Activated CD4-positive, alpha-beta T cell treated with anti-CD3 and anti-CD28 coated beads, Interleukin-2, amount 10 ng/mL, durations not matched to agents 7 days and 5 days (primary cell): ENCODE measurements at regions not wholly inside any gene's neighbourhood (a gene's known extent, or its start where the extent isn't known, plus 50 kb on each side); places are given as distances from the start of the nearest gene placed in this dataset.
A peak's percentile ranks its signal among the peaks of the same experiment; 100 is the strongest.
"Not testable (repeated sequence)": the region's sequence is repeated elsewhere in the genome, so short reads cannot be mapped to it uniquely, and the experiment has no call there.

Source experiments
- CTCF ChIA-PET: fragments of 350-600 bp; sonication (Branson Sonifier 250); formaldehyde crosslinking; loops from one replicate; lab custom pipeline; 2021; ENCODE audit warnings: antibody characterized with exemption; lab: Charles Lee
- POLR2A ChIA-PET: fragments of 350-600 bp; sonication (Branson Sonifier 250); formaldehyde crosslinking; loops from one replicate; lab custom pipeline; 2021; ENCODE audit warnings: antibody characterized with exemption; lab: Charles Lee
- DNase-seq: peaks from one replicate; pipeline ENCODE4 v3.0.0-alpha.2; 2020
- H3K27ac Mint-ChIP-seq: one replicate; pipeline ENCODE4 v1.8.0; 2021; ENCODE audit warnings: mild to moderate bottlenecking, moderate library complexity, mixed read lengths
- H3K27me3 Mint-ChIP-seq: one replicate; pipeline ENCODE4 v1.8.0; 2021; ENCODE audit warnings: mixed read lengths
- H3K36me3 Mint-ChIP-seq: one replicate; pipeline ENCODE4 v1.8.0; 2021; ENCODE audit warnings: low read depth, mixed read lengths
- H3K4me1 Mint-ChIP-seq: one replicate; pipeline ENCODE4 v1.8.0; 2021; ENCODE audit warnings: mixed read lengths
- H3K4me3 Mint-ChIP-seq: one replicate; pipeline ENCODE4 v1.8.0; 2021; ENCODE audit warnings: mild to moderate bottlenecking, moderate library complexity, mixed read lengths
- H3K9me3 Mint-ChIP-seq: one replicate; pipeline ENCODE4 v1.8.0; 2021; ENCODE audit warnings: mixed read lengths

DNA sequence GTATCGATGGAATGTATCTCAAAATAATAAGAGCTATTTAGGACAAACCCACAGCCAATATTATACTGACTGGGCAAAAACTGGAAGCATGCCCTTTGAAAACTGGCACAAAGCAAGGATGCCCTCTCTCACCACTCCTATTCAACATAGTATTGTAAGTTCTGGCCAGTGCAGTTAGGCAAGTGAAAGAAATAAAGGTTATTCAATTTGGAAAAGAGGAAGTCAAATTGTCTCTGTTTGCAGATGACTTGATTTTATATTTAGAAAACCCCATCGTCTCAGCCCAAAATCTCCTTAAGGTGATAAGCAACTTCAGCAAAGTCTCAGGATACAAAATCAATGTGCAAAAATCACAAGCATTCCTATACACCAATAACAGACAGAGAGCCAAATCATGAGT is 77.7 kb upstream of the NAMPT start:
- DNase-seq, POLR2A ChIA-PET, H3K36me3 Mint-ChIP-seq, H3K27ac Mint-ChIP-seq, H3K4me1 Mint-ChIP-seq, CTCF ChIA-PET, H3K4me3 Mint-ChIP-seq: not testable (repeated sequence)
- Mint-ChIP-seq H3K9me3 (peaks cover 11% of the 10 kb centered on the region), H3K27me3 (peaks cover 30% of the 10 kb centered on the region)

DNA sequence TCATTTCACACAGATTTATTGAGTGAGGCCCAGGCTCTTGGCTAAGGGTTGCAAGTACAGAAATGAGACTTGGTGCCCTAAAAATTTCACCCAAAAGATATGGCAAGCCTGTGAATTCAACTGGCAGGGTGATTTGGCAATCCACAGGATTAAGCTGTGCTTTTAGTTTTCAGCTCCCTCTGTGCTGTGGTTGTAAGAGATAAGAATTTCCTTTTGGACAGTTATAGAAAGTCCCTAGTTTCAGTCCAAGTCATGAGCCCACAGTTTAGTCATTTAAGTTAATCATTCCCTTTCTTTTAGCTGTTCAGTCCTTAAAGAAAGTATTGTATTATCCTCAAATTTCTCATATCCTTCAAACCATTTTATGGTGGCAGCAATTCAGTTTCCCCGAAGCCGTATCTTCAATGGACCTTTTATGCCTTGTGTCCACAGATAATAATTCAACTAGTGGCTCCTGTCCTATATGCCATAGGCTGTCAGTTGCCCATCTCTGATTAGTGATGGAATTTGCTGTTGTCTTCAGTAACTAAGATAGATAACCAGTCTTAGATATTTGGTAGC is 73.4 kb upstream of the NAMPT start:
- Mint-ChIP-seq H3K27me3 (peaks cover 46% of the 10 kb centered on the region), H3K36me3 (no peaks in the 10 kb centered on the region), H3K4me3 (no peak overlapping the region), H3K4me1 (no peaks in the 10 kb centered on the region), H3K9me3 (peaks cover 11% of the 10 kb centered on the region), H3K27ac (no peak overlapping the region)
- DNase-seq: no peak
- ChIA-PET POLR2A (no interaction called here), CTCF (interaction anchor here (1.1 kb wide), 1 partner anchor 8 kb away, joined by 3 read pairs; no protein-coding TSS in a partner anchor)

DNA sequence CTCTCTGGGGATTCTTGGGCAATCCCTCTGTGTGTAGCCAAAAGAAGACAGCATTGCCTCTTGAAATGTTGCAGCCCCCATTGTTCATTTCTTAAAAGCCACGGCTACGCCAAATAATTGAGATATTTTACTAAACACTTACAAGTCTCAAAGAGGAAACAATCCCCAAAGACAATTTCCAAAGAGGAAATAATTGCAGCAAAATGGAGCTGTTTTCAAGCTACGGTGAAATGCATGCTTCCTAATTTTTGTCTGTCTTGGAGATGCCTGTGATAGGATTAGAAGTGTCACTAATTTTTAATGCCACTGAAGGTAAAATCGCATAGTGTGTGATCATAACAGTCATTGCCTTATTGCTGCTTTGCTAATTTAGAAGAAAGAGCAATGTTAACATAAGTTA is 72.9 kb upstream of the NAMPT start:
- no peak for DNase-seq
- Mint-ChIP-seq H3K4me3 (no peak overlapping the region), H3K9me3 (peaks cover 10% of the 10 kb centered on the region), H3K27me3 (peaks cover 43% of the 10 kb centered on the region), H3K27ac (no peak overlapping the region), H3K4me1 (no peaks in the 10 kb centered on the region), H3K36me3 (no peaks in the 10 kb centered on the region)
- ChIA-PET CTCF (interaction anchor here (1.1 kb wide), 1 partner anchor 8 kb away, joined by 3 read pairs; no protein-coding TSS in a partner anchor), POLR2A (no interaction called here)

GRCh38 chr7:106354822-106355221 is 70.0 kb upstream of the NAMPT start:
- Mint-ChIP-seq H3K4me3 (no peak overlapping the region), H3K4me1 (no peaks in the 10 kb centered on the region), H3K9me3 (peaks cover 13% of the 10 kb centered on the region), H3K36me3 (peaks cover 5% of the 10 kb centered on the region), H3K27ac (no peak overlapping the region), H3K27me3 (peaks cover 34% of the 10 kb centered on the region)
- CTCF ChIA-PET: interaction anchor here (1.5 kb wide), 1 partner anchor 31 kb away, joined by 3 read pairs; no protein-coding TSS in a partner anchor
- POLR2A ChIA-PET: no interaction called here
- DNase-seq: no peak

DNA sequence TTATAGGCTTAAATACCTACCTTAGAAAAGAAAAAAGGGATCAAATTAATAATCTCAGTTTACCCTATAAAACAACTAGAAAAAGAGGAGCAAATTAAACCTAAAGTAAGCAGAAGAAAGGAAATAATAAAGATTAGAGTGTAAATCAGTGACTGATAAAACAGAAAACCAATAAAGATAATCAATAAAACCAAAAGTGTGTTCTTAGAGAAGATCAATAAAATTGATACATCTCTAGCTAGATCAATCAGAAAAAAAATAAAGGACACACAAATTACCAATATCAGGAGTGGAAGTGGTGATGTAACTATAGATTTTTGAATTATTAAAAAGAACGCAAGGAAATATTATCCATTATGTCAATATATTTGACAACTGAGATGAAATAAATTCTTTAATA is 69.2 kb upstream of the NAMPT start:
- H3K9me3 Mint-ChIP-seq: peaks cover 14% of the 10 kb centered on the region
- POLR2A ChIA-PET: no interaction called here
- peaks cover 37% of the 10 kb centered on the region for H3K27me3 Mint-ChIP-seq
- no peaks in the 10 kb centered on the region for H3K4me1 Mint-ChIP-seq
- no peak overlapping the region for H3K4me3 Mint-ChIP-seq
- DNase-seq: no peak
- H3K36me3 Mint-ChIP-seq: peaks cover 9% of the 10 kb centered on the region
- CTCF ChIA-PET: no interaction called here
- no peak overlapping the region for H3K27ac Mint-ChIP-seq

DNA sequence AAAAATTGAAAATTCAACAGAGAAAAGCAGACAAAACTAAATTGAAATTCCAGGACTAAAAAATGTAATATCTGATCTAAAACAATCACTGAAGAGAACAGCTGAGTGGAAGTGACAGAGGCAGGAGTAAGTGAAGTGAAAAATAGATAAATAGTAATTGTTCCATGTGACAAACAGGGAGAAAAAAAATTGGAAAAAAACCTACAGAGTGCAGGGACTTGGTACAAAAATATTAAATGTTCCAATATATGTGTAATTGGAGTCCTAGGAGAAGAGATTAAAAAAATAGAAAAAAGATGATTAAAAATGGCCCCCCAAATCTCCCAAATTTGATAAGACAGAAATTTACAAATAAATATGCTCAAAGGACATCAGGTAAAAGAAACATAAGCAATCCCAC is 63.4 kb upstream of the NAMPT start:
- H3K4me1 Mint-ChIP-seq: peaks cover 35% of the 10 kb centered on the region
- peaks cover 35% of the 10 kb centered on the region for H3K9me3 Mint-ChIP-seq
- ChIA-PET CTCF (interaction anchor here (0.8 kb wide), 1 partner anchor 73 kb away, joined by 3 read pairs; no protein-coding TSS in a partner anchor), POLR2A (interaction anchor here (0.7 kb wide), 1 partner anchor 17 kb away, joined by 5 read pairs; no protein-coding TSS in a partner anchor)
- DNase-seq: no peak
- no peak overlapping the region for H3K4me3 Mint-ChIP-seq
- H3K36me3 Mint-ChIP-seq: peaks cover 25% of the 10 kb centered on the region
- no peak overlapping the region for H3K27ac Mint-ChIP-seq
- H3K27me3 Mint-ChIP-seq: peaks cover 20% of the 10 kb centered on the region

- Mint-ChIP-seq H3K4me3 (peak overlapping the region; percentile 3), H3K9me3 (peaks cover 42% of the 10 kb centered on the region), H3K27me3 (peaks cover 17% of the 10 kb centered on the region), H3K36me3 (peaks cover 25% of the 10 kb centered on the region), H3K27ac (peak overlapping the region; percentile 84), H3K4me1 (peaks cover 35% of the 10 kb centered on the region)
- ChIA-PET CTCF (interaction anchor here (0.8 kb wide), 1 partner anchor 72 kb away, joined by 3 read pairs; no protein-coding TSS in a partner anchor), POLR2A (interaction anchor here (1.2 kb wide), 1 partner anchor 63 kb away, joined by 4 read pairs; the partner anchor contains the start of gene NAMPT)
- DNase-seq: no peak
Measured at GRCh38 chr7:106347229-106347833, 62.5 kb upstream of the NAMPT start.

DNA sequence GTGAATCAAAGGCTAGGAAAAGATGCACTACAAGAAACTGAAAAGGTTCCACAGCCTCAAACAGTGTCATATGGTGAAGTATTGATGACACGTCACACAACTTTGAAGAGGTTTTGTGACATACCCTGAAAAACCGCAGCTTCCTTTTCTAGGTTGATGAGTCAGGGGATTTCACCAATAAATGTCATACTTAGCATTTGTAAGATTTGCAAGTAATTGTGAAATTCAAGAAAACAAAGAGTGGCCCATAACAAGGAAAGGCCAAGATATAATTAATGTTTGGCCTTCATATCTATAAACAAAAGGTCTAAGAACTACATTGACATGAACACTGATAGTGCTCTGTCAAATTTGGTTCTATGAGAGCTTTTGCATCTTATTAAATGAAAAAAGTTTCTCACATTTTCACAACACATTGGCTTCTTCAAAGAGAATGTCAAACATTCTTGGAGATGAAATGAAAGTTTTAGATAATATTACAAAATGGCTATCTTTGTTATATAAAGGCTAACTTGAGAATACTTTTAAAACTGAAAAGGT is 62.0 kb upstream of the NAMPT start:
- CTCF ChIA-PET: interaction anchor here (0.7 to 1.8 kb wide), 3 partner anchors 15 to 326 kb away, joined by 4 to 5 read pairs (median 5); partner anchors contain the start of gene NAMPT
- peak overlapping the region; percentile 84 for H3K27ac Mint-ChIP-seq
- POLR2A ChIA-PET: interaction anchor here (1.2 kb wide), 1 partner anchor 62 kb away, joined by 4 read pairs; the partner anchor contains the start of gene NAMPT
- H3K36me3 Mint-ChIP-seq: peaks cover 29% of the 10 kb centered on the region
- no peak overlapping the region for H3K4me3 Mint-ChIP-seq
- peaks cover 48% of the 10 kb centered on the region for H3K9me3 Mint-ChIP-seq
- H3K27me3 Mint-ChIP-seq: peaks cover 16% of the 10 kb centered on the region
- peaks cover 35% of the 10 kb centered on the region for H3K4me1 Mint-ChIP-seq
- peak; percentile 79 for DNase-seq

DNA sequence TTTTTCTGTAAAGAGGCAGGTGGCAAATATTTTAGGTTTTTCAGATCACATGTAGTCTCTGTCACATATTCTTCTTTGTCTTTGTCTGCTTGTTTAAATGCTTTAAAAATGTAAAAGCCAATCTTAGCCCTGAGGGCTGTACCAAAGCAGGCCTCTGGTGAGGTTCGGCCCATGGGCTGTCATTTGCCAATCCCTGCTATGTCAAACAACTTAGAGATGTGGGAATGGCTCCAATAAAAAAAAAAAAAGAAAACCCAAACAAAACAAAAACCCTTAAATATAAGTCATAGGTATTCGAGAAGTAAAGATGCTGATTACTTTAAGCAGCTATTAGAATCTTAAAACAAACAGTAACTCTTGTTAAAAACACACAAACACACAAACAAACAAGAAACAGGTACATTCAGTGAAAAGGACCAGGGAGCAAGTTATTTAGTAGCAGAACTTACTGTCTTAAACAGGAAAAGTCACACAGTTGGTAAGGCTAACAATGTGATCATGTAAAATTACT is 61.4 kb upstream of the NAMPT start:
- peak overlapping the region; percentile 76 for H3K27ac Mint-ChIP-seq
- no peak overlapping the region for H3K4me3 Mint-ChIP-seq
- H3K4me1 Mint-ChIP-seq: peaks cover 35% of the 10 kb centered on the region
- peaks cover 49% of the 10 kb centered on the region for H3K9me3 Mint-ChIP-seq
- H3K27me3 Mint-ChIP-seq: peaks cover 13% of the 10 kb centered on the region
- H3K36me3 Mint-ChIP-seq: peaks cover 31% of the 10 kb centered on the region
- DNase-seq: no peak
- ChIA-PET POLR2A (interaction anchor here (1.2 kb wide), 1 partner anchor 61 kb away, joined by 4 read pairs; the partner anchor contains the start of gene NAMPT), CTCF (interaction anchor here (0.7 to 1.8 kb wide), 4 partner anchors 15 to 325 kb away, joined by 3 to 5 read pairs (median 4); partner anchors contain the start of gene NAMPT)

DNA sequence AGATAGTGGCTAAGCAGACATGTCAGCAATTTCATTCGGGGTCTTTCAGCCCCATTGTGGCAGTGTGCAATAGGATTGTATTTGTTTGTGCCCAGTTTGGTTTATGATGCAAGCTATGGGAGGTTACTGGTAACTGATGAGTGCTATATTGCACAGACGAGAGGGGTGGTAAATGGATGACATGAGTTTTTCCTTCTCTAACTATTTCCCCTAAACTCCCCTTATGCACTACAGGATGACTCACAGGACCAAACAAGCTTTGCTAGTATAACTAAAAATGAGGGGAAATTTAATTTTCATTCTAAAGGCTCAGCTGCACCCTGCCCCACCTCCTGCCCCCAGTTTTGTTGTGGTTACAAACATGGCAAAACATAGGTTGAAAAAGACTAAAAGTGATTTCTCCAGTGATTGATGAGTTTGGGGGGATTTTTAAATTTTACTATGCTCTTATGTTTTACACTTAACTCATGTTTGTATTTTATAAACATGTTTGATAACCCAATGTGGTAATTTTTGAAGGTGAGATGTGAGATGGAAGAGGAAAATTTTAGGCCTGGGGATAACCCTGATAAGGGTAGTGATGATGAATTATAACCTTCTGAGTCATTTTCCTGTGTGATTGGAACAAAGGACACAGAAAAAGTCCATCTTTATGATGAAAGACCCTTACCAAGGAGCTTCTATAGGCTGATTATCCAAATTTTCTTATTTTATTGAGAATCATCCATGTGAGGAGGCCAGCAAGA is 60.8 kb upstream of the NAMPT start:
- Mint-ChIP-seq H3K9me3 (peaks cover 49% of the 10 kb centered on the region), H3K27me3 (peaks cover 10% of the 10 kb centered on the region), H3K4me3 (no peak overlapping the region), H3K4me1 (peaks cover 35% of the 10 kb centered on the region), H3K27ac (peak overlapping the region; percentile 76), H3K36me3 (peaks cover 28% of the 10 kb centered on the region)
- DNase-seq: no peak
- POLR2A ChIA-PET: interaction anchor here (1.2 kb wide), 1 partner anchor 61 kb away, joined by 4 read pairs; the partner anchor contains the start of gene NAMPT
- CTCF ChIA-PET: interaction anchor here (0.5 to 1.8 kb wide), 5 partner anchors 14 to 176 kb away, joined by 3 to 5 read pairs (median 3); partner anchors contain the start of gene NAMPT

GRCh38 chr7:106344861-106345260 is 60.1 kb upstream of the NAMPT start:
- Mint-ChIP-seq H3K27ac (no peak overlapping the region), H3K4me1 (peaks cover 35% of the 10 kb centered on the region), H3K9me3 (peaks cover 49% of the 10 kb centered on the region), H3K4me3 (no peak overlapping the region), H3K27me3 (peaks cover 10% of the 10 kb centered on the region), H3K36me3 (peaks cover 30% of the 10 kb centered on the region)
- DNase-seq: no peak
- ChIA-PET POLR2A (no interaction called here), CTCF (interaction anchor here (0.5 to 1.8 kb wide), 4 partner anchors 13 to 176 kb away, joined by 3 to 5 read pairs (median 3); no protein-coding TSS in a partner anchor)

DNA sequence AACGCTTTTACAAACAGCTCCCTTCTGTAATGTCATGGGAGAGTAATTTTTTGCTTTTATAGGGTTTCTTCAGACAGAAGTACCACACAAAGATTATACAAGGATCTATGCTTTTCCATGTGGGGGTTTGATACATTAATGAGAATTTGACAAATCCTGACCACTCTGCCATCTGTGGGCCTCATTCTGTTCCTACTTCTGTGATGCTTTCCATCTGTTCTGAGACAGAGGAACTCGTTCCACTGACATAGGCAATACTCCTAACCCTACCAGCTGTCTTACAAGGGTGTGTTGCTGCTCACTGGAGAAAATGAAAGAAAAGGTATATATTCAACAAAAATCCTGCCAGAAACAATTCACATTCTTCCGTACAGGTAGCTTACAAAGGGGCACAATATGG is 59.4 kb upstream of the NAMPT start:
- no peak for DNase-seq
- Mint-ChIP-seq H3K4me1 (peaks cover 35% of the 10 kb centered on the region), H3K27ac (no peak overlapping the region), H3K36me3 (peaks cover 27% of the 10 kb centered on the region), H3K27me3 (peaks cover 5% of the 10 kb centered on the region), H3K4me3 (no peak overlapping the region), H3K9me3 (peaks cover 47% of the 10 kb centered on the region)
- ChIA-PET CTCF (interaction anchor here (0.7 kb wide), 1 partner anchor 137 kb away, joined by 3 read pairs; no protein-coding TSS in a partner anchor), POLR2A (no interaction called here)
